Type B pancreatic cell (in vitro differentiated cells): ENCODE measurements at regions not wholly inside any gene's neighbourhood (a gene's known extent, or its start where the extent isn't known, plus 50 kb on each side); places are given as distances from the start of the nearest gene placed in this dataset.

Experiments used
- DNase-seq: peaks from one replicate; pipeline ENCODE4 v3.0.0; 2021; ENCODE audit warnings: mixed read lengths; ENCODE audit not compliant: unreplicated experiment; ENCODE audit errors: extremely low spot score
- H3K27ac Mint-ChIP-seq: 2 replicates; pipeline ENCODE4 v1.8.0; 2021; ENCODE audit warnings: mild to moderate bottlenecking, mixed read lengths
- H3K27me3 Mint-ChIP-seq: 2 replicates; pipeline ENCODE4 v1.8.0; 2021; ENCODE audit warnings: mixed read lengths
- H3K36me3 Mint-ChIP-seq: 2 replicates; pipeline ENCODE4 v1.8.0; 2021; ENCODE audit warnings: mixed read lengths
- H3K4me1 Mint-ChIP-seq: one replicate; pipeline ENCODE4 v1.8.0; 2021; ENCODE audit warnings: mixed read lengths; ENCODE audit not compliant: unreplicated experiment
- H3K4me3 Mint-ChIP-seq: 2 replicates; pipeline ENCODE4 v1.8.0; 2021; ENCODE audit warnings: mild to moderate bottlenecking, mixed read lengths
- H3K9me3 Mint-ChIP-seq: 2 replicates; pipeline ENCODE4 v1.8.0; 2021; ENCODE audit warnings: mixed read lengths
- TF ChIP-seq, protein P1 (sequence below): fragments of 200-600 bp; sonication (generic); conservative IDR thresholded peaks from 2 replicates; pipeline ENCODE4 v1.5.0; 2021; ENCODE audit warnings: antibody characterized with exemption, mild to moderate bottlenecking

DNA sequence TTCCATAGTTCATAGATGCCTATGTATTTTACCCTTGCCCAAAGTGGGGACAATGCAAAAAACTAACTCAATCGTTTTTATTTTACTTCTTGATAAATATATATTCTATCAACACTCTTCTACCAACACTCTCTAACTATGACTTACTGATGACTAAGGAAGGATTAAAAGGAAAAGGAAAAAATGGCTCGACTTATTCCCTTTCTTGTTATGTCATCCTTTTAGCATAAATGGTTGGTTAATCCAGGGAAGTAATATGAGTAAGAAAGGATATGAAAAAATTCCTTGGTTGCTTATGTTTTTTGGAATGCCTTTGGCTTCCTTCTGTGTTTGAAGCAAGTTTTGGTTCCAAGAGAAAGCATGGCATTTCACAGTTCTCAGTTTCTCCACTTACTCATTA, 1087.1 kb downstream of the C4orf33 start:
- TF ChIP-seq, protein P1, sequence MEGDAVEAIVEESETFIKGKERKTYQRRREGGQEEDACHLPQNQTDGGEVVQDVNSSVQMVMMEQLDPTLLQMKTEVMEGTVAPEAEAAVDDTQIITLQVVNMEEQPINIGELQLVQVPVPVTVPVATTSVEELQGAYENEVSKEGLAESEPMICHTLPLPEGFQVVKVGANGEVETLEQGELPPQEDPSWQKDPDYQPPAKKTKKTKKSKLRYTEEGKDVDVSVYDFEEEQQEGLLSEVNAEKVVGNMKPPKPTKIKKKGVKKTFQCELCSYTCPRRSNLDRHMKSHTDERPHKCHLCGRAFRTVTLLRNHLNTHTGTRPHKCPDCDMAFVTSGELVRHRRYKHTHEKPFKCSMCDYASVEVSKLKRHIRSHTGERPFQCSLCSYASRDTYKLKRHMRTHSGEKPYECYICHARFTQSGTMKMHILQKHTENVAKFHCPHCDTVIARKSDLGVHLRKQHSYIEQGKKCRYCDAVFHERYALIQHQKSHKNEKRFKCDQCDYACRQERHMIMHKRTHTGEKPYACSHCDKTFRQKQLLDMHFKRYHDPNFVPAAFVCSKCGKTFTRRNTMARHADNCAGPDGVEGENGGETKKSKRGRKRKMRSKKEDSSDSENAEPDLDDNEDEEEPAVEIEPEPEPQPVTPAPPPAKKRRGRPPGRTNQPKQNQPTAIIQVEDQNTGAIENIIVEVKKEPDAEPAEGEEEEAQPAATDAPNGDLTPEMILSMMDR, result no peak
- H3K36me3 Mint-ChIP-seq, result no peaks in the 10 kb centered on the region
- peaks cover 8% of the 10 kb centered on the region for H3K4me1 Mint-ChIP-seq
- no peak for DNase-seq
- no peaks in the 10 kb centered on the region for H3K27me3 Mint-ChIP-seq
- H3K9me3 Mint-ChIP-seq, result no peaks in the 10 kb centered on the region
- no peak overlapping the region for H3K4me3 Mint-ChIP-seq
- no peak overlapping the region for H3K27ac Mint-ChIP-seq

DNA sequence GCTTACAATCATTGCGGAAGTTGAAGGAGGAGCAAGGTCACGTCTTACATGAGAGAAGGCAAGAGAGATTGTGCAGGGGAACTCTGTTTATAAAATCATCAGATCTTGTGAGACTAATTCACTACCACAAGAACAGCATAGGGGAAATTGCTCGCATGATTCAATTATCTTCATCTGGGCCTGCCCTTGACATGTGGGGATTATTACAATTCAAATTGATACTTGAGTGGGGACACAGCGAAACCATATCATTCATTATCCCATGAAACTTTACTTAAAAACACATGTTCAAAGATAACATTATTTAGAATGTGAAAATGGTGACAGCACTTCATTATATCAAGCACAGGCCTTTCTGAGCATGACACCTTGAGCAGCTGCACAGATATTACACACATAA, 1087.8 kb downstream of the C4orf33 start:
- no peaks in the 10 kb centered on the region for H3K27me3 Mint-ChIP-seq
- TF ChIP-seq, protein P1, result no peak
- no peak overlapping the region for H3K4me3 Mint-ChIP-seq
- DNase-seq, result no peak
- peaks cover 8% of the 10 kb centered on the region for H3K4me1 Mint-ChIP-seq
- no peaks in the 10 kb centered on the region for H3K9me3 Mint-ChIP-seq
- no peak overlapping the region for H3K27ac Mint-ChIP-seq
- H3K36me3 Mint-ChIP-seq, result no peaks in the 10 kb centered on the region

DNA sequence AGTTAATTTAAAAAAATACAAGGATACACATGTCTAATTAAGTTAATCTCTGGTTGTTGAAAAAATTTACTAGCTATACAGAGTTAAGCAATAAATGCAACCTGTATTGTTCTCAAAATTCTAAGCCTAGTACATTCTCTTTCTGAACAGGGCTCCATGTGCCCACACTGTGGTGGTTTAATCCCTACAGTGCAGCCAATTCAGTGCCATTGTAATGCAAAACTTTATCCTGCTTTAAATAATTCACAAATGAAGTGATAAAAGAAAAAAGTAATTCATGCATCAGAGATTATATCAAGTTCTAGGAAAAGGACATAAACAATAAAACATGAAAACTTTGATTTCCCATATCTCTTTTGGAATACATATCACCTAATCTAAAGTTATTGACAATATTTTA, 1089.2 kb downstream of the C4orf33 start:
- no peaks in the 10 kb centered on the region for H3K27me3 Mint-ChIP-seq
- TF ChIP-seq, protein P1, result no peak
- no peak for DNase-seq
- H3K4me1 Mint-ChIP-seq, result peaks cover 8% of the 10 kb centered on the region
- H3K9me3 Mint-ChIP-seq, result no peaks in the 10 kb centered on the region
- no peak overlapping the region for H3K27ac Mint-ChIP-seq
- H3K36me3 Mint-ChIP-seq, result no peaks in the 10 kb centered on the region
- no peak overlapping the region for H3K4me3 Mint-ChIP-seq

DNA sequence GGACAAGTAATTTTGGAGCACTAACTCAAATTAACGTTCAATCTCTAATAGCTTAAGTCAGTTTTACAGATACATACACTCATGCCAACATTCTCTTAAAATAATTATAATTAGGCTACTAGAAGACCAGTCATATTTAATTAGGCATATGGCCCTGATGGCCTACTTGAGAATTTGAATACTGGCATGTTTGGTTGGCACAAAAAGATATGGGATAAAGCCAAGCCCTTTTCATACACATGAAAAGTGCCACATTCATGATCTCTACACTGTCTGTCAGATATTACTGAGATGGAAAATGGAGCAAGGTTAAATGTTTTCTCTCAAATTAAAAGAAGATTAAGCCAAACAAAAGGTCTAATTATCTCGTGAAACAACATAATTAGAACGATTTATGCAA, 1091.0 kb downstream of the C4orf33 start:
- Mint-ChIP-seq H3K36me3 (no peaks in the 10 kb centered on the region), H3K27ac (no peak overlapping the region), H3K4me3 (no peak overlapping the region), H3K4me1 (peaks cover 8% of the 10 kb centered on the region), H3K27me3 (no peaks in the 10 kb centered on the region), H3K9me3 (no peaks in the 10 kb centered on the region)
- DNase-seq, result no peak
- TF ChIP-seq, protein P1, result no peak

DNA sequence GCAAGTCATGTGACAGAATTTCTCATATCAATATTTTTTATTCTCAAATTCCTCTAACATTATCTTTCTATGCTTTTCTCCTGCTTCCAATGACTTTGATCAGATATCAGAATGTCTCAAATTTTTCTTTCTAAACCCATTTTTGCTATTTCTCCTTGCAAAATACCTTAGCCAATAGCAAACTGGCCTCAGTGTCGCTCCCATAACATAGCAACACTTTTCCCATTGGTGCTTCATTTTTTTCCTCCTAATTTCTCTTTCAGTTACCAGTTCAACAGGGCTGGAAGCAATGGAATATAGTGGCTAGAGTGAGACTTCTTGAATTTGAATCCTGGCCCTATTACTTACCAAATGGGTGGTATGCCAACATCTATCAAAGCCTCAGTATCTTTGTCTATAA, 1091.6 kb downstream of the C4orf33 start:
- Mint-ChIP-seq H3K9me3 (no peaks in the 10 kb centered on the region), H3K27me3 (no peaks in the 10 kb centered on the region), H3K36me3 (no peaks in the 10 kb centered on the region), H3K4me1 (peaks cover 8% of the 10 kb centered on the region), H3K27ac (no peak overlapping the region), H3K4me3 (no peak overlapping the region)
- TF ChIP-seq, protein P1, result no peak
- no peak for DNase-seq

DNA sequence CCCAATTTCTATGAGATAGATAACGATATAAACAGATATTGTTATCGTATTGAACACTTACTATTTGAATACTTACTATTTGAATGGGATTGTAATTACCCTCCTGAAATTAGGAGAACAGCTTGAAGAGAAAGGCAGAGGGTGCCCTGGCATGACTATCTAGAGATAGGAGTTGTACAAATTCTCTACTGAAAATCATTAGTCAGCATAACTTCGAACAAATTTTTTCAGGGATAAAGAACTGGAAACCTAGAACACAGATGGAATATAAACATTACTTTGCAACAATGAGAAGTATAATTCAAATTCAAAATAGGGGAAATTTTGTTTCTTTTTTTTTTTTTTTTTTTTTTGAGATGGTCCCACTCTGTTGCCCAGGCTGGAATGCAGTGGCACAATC, 1096.8 kb downstream of the C4orf33 start:
- TF ChIP-seq, protein P1, result no peak
- no peaks in the 10 kb centered on the region for H3K36me3 Mint-ChIP-seq
- DNase-seq, result no peak
- no peak overlapping the region for H3K4me3 Mint-ChIP-seq
- no peaks in the 10 kb centered on the region for H3K27me3 Mint-ChIP-seq
- H3K4me1 Mint-ChIP-seq, result no peaks in the 10 kb centered on the region
- H3K27ac Mint-ChIP-seq, result no peak overlapping the region
- no peaks in the 10 kb centered on the region for H3K9me3 Mint-ChIP-seq
